ENCODE measurements at regions not wholly inside any gene's neighbourhood (a gene's known extent, or its start where the extent isn't known, plus 50 kb on each side); places are given as distances from the start of the nearest gene placed in this dataset.
A peak's percentile ranks its signal among the peaks of the same experiment; 100 is the strongest.

- no peak for DNase-seq (ENCODE audit: low spot score)
- no peak for ATAC-seq
Observed at GRCh38 chr6:142500250-142500786, 198.5 kb downstream of the ADGRG6 start.

- DNase-seq (ENCODE audit: low spot score) = no peak
- ATAC-seq = no peak
Observed at GRCh38 chr6:142501795-142502194, 200.0 kb downstream of the ADGRG6 start.

- no peak for ATAC-seq
- DNase-seq (ENCODE audit: low spot score) = no peak
Observed at GRCh38 chr6:142507065-142507464, 205.3 kb downstream of the ADGRG6 start.

GRCh38 chr6:142510211-142510610 lies 208.4 kb downstream of the ADGRG6 start:
- ATAC-seq = no peak
- no peak for DNase-seq (ENCODE audit: low spot score)

GRCh38 chr6:142518126-142518525 lies 216.3 kb downstream of the ADGRG6 start:
- DNase-seq (ENCODE audit: low spot score) (no peak), ATAC-seq (no peak)

GRCh38 chr6:142518761-142519160 lies 217.0 kb downstream of the ADGRG6 start:
- ATAC-seq (no peak), DNase-seq (ENCODE audit: low spot score) (no peak)

- ATAC-seq (no peak), DNase-seq (ENCODE audit: low spot score) (no peak)
Observed at GRCh38 chr6:142521791-142522190, 220.0 kb downstream of the ADGRG6 start.

GRCh38 chr6:142523515-142524375 lies 221.9 kb downstream of the ADGRG6 start:
- DNase-seq (ENCODE audit: low spot score) = no peak
- peak; percentile 68 for ATAC-seq

- ATAC-seq (no peak), DNase-seq (ENCODE audit: low spot score) (no peak)
Observed at GRCh38 chr6:142530566-142530965, 228.8 kb downstream of the ADGRG6 start.

GRCh38 chr6:142531727-142532126 lies 229.9 kb downstream of the ADGRG6 start:
- DNase-seq (ENCODE audit: low spot score) (no peak), ATAC-seq (no peak)

GRCh38 chr6:142534076-142534475 lies 232.3 kb downstream of the ADGRG6 start:
- ATAC-seq (no peak), DNase-seq (ENCODE audit: low spot score) (no peak)

GRCh38 chr6:142534484-142534883 lies 232.7 kb downstream of the ADGRG6 start:
- no peak for ATAC-seq
- no peak for DNase-seq (ENCODE audit: low spot score)

- DNase-seq (ENCODE audit: low spot score) (no peak), ATAC-seq (peak; percentile 48)
Observed at GRCh38 chr6:142537612-142538478, 236.0 kb downstream of the ADGRG6 start.

- DNase-seq (ENCODE audit: low spot score) = no peak
- no peak for ATAC-seq
Observed at GRCh38 chr6:142542704-142543233, 241.0 kb downstream of the ADGRG6 start.

GRCh38 chr6:142543606-142544005 lies 241.8 kb downstream of the ADGRG6 start:
- DNase-seq (ENCODE audit: low spot score) (no peak), ATAC-seq (no peak)

GRCh38 chr6:142544199-142544838 lies 242.5 kb downstream of the ADGRG6 start:
- ATAC-seq (no peak), DNase-seq (ENCODE audit: low spot score) (no peak)

- no peak for DNase-seq (ENCODE audit: low spot score)
- ATAC-seq = no peak
Observed at GRCh38 chr6:142545147-142545546, 243.3 kb downstream of the ADGRG6 start.

- DNase-seq (ENCODE audit: low spot score) (no peak), ATAC-seq (no peak)
Observed at GRCh38 chr6:142548566-142548965, 246.8 kb downstream of the ADGRG6 start.

GRCh38 chr6:142550310-142551063 lies 248.7 kb downstream of the ADGRG6 start:
- no peak for DNase-seq (ENCODE audit: low spot score)
- ATAC-seq = no peak

GRCh38 chr6:142551274-142551811 lies 249.5 kb downstream of the ADGRG6 start:
- ATAC-seq (no peak), DNase-seq (ENCODE audit: low spot score) (no peak)

Data from left lobe of liver (tissue), 2 donors.